ENCODE measurements at regions not wholly inside any gene's neighbourhood (a gene's known extent, or its start where the extent isn't known, plus 50 kb on each side); places are given as distances from the start of the nearest gene placed in this dataset.

DNA sequence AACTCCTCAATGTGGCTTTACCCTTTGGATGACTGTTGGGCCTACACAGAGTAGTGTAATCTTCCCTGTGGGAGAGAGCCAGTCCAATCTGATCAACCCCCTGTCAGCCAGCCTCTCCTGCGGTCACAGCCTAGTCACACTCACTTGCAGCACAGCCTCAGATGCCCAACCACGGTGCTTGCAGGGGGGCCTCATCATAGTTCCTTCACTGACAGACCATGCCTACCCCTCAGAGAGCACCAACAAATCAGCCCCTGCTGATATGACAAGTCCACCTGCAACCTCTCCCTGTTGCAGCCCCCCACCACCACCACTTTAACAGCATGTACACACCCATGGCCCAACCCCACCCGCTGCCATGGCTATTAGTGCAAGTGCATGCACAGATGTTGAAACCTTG lies 146.8 kb downstream of the HMGN5 start:
- Mint-ChIP-seq H3K4me3 (no peak overlapping the region), H3K36me3 (ENCODE audit: low read depth) (no peaks in the 10 kb centered on the region), H3K9me3 (no peaks in the 10 kb centered on the region), H3K27me3 (ENCODE audit: low read depth) (no peaks in the 10 kb centered on the region), H3K4me1 (ENCODE audit: low read depth) (no peaks in the 10 kb centered on the region), H3K27ac (no peak overlapping the region)
- DNase-seq: no peak
- CTCF ChIA-PET: no interaction called here
- intact Hi-C loops (cut with micrococcal nuclease): no loop called here

DNA sequence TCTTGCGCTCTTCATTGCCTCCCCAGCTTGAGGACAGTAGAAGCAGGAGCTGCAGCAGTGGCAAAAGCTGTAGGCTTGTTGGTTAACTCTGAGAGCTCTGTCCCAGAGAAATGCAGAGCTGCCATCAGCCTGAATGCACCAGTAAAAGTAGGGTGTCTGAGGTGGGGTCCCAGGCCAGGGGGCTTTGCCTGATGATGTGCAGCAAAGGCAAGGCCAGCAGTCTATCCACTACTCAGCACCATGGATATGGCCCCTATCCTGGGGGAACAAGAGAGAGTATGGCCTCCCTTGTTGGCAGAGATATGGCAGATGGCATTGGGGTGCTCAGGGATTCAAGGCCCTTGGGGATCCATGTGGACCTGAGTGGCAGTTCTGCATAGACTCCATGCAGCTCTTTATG lies 180.2 kb downstream of the HMGN5 start:
- CTCF ChIA-PET: interaction anchor here (0.6 kb wide), 1 partner anchor 99 kb away, joined by 3 read pairs; no protein-coding TSS in a partner anchor
- intact Hi-C loops (cut with micrococcal nuclease): no loop called here
- H3K27me3 Mint-ChIP-seq (ENCODE audit: low read depth): no peaks in the 10 kb centered on the region
- no peak for DNase-seq
- no peak overlapping the region for H3K4me3 Mint-ChIP-seq
- no peaks in the 10 kb centered on the region for H3K36me3 Mint-ChIP-seq (ENCODE audit: low read depth)
- H3K9me3 Mint-ChIP-seq: no peaks in the 10 kb centered on the region
- H3K4me1 Mint-ChIP-seq (ENCODE audit: low read depth): no peaks in the 10 kb centered on the region
- no peak overlapping the region for H3K27ac Mint-ChIP-seq

DNA sequence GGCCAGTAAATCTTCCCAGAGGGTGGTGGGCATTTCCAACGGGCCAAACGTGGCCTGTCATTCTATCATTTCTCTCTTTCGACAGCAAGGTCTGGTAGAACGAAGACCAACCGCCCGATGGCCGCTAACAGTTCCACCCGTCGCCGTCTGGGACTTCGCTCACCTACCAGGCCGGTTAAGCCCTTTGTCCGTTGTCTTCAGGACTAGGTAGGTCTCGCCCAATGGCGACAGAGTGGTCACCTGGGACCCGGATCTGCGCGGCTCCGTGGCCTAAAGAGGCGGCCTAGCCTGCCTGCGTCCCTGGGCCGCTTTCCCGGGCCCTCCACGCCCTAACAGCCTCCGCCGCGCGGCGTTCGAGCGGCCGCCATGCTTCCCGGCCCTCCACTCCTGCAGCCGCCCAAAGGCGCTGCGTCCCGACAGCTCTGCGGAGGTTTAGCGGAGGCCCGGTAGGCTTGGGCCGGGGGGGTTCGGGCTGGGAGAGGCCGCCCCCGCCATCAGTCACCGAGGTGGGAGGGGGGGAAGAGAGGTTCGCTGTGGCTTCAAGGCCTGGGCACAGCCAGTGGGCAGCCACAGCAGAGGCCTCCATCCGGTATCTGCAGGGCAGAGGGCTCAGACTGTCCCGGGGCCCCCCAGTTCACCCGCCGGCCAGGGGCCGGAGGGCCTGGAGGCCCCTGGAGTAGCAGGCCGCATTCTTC lies 194.0 kb upstream of the BRWD3 start:
- Mint-ChIP-seq H3K36me3 (ENCODE audit: low read depth) (no peaks in the 10 kb centered on the region), H3K4me3 (no peak overlapping the region), H3K4me1 (ENCODE audit: low read depth) (no peaks in the 10 kb centered on the region), H3K9me3 (peaks cover 4% of the 10 kb centered on the region), H3K27ac (no peak overlapping the region), H3K27me3 (ENCODE audit: low read depth) (no peaks in the 10 kb centered on the region)
- DNase-seq: no peak
- intact Hi-C loops (cut with micrococcal nuclease): no loop called here
- CTCF ChIA-PET: no interaction called here

DNA sequence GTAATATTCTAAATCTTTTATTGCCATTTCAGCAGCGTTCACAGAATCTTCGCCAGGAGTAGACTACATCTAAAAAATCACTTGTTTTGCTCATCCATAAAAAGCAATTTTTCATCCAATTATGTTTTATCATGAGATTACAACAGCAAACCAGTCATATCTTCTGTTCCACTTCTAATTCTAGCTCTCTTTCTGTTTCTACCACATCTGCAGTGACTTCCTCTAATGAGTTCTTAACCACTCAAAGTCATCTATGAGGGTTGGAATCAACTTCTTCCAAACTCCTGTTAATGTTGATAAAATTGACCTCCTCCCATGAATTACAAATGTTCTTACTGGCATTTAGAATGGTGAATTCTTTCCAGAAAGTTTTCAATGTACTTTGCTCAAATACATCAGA lies 174.4 kb upstream of the BRWD3 start:
- intact Hi-C loops (cut with micrococcal nuclease): no loop called here
- no peaks in the 10 kb centered on the region for H3K36me3 Mint-ChIP-seq (ENCODE audit: low read depth)
- CTCF ChIA-PET: no interaction called here
- no peak for DNase-seq
- no peaks in the 10 kb centered on the region for H3K27me3 Mint-ChIP-seq (ENCODE audit: low read depth)
- no peaks in the 10 kb centered on the region for H3K4me1 Mint-ChIP-seq (ENCODE audit: low read depth)
- H3K9me3 Mint-ChIP-seq: peaks cover 5% of the 10 kb centered on the region
- H3K27ac Mint-ChIP-seq: no peak overlapping the region
- no peak overlapping the region for H3K4me3 Mint-ChIP-seq

Measured in activated naive CD4-positive, alpha-beta T cell treated with anti-CD3 and anti-CD28 coated beads for 36 hours (primary cell).